HG03097 (cell line): ENCODE measurements at regions not wholly inside any gene's neighbourhood (a gene's known extent, or its start where the extent isn't known, plus 50 kb on each side); places are given as distances from the start of the nearest gene placed in this dataset.

Experiments used
- ATAC-seq: cut with Tn5 transposase; IDR thresholded peaks from one replicate; pipeline ENCODE4 v1.9.1; 2021; ENCODE audit not compliant: unreplicated experiment, low FRiP score

DNA sequence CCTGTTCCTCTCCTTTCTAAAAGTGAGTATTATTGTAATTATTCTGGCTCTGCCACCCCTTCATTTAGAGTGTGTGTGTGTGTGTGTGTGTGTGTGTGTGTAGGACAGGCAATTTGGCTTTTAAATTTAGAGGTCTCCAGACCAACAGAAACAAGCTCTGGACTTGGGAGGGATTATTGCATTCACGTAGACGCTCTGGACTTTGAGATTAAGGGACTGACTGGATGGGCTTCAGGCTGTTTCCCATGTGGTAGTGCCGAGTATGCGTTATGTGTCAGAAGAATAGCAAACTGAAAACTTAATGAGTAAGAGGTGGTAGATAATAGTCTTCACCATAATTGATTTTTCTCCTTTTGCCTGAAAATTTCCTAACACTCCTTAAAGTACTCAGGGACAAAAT is 281.9 kb downstream of the USP25 start:
- ATAC-seq, result no peak

DNA sequence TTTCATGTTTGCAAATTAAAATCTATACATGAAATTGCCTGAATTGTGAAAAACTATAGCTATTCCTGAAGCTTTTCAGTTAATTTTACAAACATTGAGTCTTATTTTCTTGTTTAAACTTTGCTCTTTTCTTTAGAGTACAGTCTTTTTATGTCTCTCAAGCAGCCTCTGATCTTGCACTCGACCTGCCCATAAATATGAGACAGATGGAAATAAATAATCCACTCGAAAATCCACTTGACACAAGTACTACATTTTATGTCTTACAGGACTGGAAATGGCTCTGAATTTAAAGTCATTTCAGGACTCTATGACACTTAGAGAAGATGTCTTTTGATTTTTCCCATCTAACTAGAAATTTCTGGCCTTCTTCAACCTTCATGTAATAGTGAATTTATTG is 283.8 kb downstream of the USP25 start:
- no peak for ATAC-seq

GRCh38 chr21:16020878-16021277 is 291.1 kb downstream of the USP25 start:
- ATAC-seq, result no peak

GRCh38 chr21:16022116-16022515 is 292.3 kb downstream of the USP25 start:
- no peak for ATAC-seq

DNA sequence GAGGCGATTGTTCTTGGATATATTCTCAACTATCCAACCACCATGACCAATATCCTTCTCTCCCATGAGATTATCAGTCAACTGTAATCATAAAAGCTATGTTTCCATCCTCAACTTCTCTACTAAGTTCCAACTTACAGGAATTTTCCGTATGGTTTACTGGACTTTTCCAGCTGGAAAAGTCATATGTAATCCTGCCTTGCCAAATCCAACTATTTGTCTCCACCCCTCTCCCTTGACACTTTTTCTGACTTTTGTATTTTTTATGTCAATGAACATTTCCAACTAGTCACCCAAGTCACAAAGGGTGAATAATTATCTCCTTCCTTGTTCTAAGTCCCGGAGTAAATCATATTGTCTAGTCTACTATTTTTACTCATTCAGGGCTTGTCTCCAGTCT is 293.1 kb downstream of the USP25 start:
- ATAC-seq, result no peak

DNA sequence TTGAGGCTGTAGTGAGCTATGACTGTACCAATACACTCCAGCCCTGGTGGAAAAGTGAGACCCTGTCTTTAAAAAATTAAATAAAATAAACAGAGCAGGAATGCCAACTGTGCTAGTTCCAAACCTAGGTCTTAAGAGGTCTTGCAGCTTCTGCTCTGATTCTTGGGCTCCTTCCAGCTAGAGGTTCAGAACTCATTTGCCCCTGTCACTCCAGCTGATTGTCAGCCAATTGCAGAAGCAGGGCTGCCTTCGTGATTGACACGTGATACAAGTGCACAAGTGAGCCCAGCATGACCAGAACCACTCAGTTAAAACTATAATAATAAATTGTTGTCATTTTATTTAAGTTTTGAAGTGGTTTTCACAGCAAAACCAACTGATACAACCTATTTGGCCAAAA is 298.4 kb downstream of the USP25 start:
- ATAC-seq, result no peak

GRCh38 chr21:16028941-16029464 is 299.2 kb downstream of the USP25 start:
- ATAC-seq, result no peak

DNA sequence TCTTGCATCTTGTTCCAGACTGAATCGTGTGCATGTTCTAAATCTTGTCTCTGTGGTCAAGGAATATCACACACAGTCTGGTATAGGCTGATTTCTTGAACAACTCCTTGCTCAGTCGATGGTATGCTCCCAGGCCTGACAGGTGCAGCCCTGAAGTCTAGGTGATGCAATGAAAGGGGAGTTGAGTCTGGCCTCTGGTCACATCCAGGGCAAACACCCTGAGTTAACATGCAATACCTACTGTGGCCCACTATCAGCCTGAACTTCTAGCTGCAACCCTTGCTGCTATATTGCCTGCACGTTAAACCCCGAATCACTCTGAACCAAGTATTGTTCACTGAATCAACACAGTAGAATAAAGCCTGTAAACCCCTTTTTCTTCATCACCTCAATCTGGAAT is 303.4 kb downstream of the USP25 start:
- no peak for ATAC-seq

DNA sequence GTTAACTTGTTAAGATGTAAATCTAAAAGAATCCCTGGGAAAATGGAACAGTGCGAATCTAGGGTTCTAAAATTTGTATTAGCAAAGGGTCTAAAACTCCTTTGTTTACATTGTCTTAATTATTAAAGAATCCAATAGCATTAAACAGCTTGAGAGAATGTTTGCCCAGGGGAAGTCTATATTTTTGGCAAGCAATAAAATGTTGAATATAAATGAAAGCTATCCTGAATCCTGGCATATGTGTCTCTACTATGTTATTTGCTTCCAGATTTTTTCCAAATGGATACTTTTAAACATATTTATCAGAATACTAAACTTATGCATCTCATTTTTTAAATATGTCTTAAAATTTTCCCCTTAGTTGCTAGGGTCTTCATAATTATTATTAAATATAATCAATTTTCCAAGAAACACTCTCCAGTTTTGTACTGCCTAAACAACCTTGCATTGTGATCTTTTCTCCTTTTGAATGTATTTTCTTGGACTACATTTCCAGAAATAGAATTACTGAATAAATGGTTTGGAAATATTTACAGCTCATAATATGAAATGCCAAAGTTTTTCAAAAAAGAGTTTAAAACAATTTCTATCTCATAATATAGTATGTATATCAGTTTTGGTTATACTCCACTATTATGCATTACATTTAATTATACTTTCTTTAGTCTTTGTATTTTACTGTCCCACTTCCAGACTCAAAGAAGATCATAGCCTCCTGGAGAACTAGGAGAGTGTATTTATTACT is 304.8 kb downstream of the USP25 start:
- no peak for ATAC-seq

DNA sequence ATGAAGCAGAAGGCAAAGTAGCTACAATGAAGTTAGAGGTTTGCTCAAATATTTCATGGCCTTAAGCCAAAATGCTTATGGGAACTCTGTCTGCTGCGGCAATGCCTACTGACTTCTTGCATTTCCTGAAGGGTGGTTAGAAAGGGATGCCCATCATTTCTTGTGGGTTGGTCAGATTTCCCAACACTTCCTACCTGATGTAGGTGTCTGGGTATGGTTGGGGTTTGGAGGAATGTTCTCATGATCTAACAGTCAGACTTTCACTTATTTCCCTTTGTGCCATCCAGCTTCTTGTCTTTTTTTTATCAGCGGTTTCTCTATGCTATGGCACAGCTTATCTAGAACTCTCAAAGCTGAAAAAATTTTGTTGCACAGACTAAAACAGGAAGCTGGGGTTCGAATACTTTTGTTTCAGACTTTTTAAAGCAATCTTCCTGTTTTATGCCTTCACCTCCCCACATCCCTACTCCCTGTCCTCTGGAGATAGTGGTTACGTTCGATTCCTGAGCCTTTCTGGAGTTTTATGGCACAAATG is 307.7 kb downstream of the USP25 start:
- ATAC-seq, result no peak

- no peak for ATAC-seq
Observed at GRCh38 chr21:16040601-16041000, 310.8 kb downstream of the USP25 start.

DNA sequence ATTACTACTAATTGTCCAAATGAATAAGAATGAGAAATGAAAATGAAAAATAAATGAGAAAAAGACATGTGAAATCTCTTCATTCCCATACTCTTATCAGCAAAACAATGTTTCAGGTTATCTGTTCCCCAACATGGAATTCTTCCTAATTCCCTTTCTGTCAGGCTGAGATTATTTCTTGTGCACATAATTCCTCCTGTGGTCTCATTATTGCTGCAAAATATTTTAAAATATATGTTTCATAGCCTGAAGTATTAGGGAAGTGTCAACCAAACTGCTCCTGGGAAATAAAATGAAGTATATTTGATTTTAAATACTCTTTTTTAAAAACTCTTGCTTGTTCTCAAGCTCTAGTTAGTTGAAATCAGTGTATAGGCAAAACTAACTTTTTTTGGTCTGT is 314.9 kb downstream of the USP25 start:
- no peak for ATAC-seq

DNA sequence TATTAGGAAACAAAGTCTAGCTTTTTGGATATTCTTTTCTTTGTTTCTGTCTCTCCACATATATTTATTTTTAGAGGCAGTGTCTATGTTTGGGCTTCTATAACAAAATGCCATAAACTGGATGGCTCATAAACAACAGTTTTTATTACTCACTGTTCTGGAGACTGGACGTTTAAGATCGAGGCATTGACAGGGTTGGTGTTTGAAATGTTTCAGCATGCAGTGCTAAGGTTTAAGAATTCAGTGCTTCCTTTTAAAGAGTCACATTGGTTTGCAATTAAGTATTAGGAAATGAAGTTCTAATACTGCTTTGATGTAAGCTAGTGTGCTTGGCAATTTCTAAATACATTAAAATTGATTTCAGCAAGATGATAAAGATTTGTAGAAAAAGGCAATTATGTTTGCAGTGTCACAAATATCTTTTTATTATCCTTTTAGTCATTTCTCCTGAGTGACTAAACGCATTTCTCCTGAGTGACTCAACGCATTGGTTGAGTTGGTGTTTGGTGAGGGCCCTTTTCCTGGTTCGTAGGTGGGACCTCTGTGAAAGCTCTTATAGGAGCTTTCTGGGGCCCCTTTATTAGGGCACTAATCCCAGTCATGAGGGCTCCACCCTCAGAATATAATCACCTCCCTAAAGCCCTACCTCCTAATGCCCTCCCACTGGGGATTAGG is 317.0 kb downstream of the USP25 start:
- ATAC-seq, result no peak

DNA sequence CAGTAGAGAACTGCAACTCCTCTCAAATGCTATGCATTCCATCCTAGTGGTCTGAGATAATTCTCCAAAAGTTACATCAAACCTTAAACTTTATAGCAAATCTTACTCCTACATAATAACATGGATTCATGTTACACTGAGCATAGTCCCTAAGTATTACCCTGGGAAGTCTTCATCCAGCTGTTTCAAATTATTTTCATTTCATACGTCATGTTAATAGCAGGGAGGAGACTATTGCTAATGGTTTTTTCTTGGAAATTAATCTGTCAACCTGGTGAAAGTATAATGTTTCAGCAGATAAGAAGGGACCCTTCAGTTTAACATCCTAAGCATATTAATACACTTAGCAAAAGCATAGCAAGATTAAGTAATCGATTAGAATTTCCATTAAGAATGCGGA is 318.1 kb downstream of the USP25 start:
- ATAC-seq, result no peak

- ATAC-seq, result no peak
Observed at GRCh38 chr21:16055014-16055413, 325.2 kb downstream of the USP25 start.

DNA sequence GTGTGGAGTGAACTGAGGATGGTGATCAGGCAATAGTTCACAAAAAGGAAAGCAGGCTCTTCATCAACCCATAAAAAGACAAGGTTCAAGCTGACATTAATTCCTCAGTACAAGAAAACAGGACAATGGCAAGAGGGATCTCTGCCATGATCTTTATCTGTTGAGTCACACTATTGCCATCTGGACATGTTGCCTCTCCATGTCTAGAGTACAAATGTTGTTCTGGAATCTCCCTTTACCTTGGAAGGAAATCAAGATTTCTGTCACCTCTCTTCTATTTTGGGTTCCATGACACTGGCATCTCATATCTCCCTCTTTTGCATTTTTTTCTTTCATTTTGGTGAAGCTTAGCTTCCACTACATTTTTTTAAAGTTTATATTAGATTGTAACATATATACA is 329.1 kb downstream of the USP25 start:
- ATAC-seq, result no peak

DNA sequence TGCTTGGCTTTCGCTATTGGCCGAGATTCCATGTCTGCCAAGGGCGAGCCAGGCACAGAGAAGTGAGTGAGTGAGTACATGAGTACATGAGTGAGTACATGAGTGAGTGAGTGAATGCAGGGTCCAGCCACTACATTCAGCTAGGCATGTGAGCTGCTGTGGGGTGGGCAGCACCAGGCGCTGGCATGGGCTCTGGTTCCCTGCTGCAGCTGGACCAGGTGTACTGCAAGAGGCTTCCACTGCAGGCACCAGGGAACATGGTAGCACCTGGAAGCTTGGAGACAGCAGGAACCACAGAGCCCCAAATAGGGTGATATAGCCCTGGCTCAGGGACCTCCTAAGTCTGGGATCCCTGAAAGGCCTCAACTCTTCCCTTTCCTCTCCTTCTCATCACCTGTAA is 330.2 kb downstream of the USP25 start:
- no peak for ATAC-seq

DNA sequence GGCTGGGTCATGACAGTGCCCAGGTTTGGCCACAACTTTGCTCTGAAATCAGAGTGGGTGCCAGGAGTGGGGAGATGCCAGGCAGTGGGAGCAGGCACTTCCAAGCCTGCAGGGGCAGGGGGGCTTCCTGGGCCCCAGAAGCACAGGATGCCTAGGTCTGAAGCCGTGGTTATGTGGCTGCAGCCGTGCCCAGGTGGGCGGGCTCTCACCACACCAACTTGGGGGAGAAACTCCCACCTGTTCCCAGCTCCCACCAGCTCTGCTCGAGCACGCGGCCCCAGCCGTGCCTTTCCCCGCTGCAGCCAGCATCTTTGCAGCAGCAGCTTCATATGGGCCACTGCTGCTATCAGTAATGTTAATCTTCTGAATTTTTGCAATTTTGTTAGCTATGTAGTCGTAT is 331.4 kb downstream of the USP25 start:
- no peak for ATAC-seq

GRCh38 chr21:16069178-16070112 is 339.7 kb downstream of the USP25 start:
- ATAC-seq, result no peak

DNA sequence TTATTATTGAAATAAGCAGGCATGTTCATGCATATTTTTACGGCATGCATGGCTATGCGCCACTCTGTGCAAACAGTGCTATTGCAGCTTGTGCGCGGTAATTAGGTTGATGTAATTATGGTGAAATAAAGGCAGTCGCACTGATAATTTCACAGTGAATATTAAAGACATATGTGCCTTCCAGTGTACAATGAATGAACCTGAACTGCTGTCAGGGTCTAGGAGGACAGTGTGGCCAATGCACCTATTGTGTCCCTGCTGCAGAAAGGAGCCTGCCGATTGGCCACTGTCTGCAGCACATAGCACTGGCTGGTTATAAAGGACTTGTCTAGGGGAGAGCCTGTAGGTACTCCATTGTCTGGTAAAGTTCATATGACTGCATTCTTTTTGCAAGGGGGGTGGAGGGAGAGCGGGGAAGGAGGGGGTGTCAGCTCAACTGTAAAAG is 340.4 kb downstream of the USP25 start:
- no peak for ATAC-seq

- no peak for ATAC-seq
Observed at GRCh38 chr21:16071092-16071491, 341.3 kb downstream of the USP25 start.
